AG04449 (cell line): ENCODE measurements at regions not wholly inside any gene's neighbourhood (a gene's known extent, or its start where the extent isn't known, plus 50 kb on each side); places are given as distances from the start of the nearest gene placed in this dataset.

ENCODE experiments used
- CTCF ChIA-PET: fragments of 350-600 bp; formaldehyde crosslinking; extraction: SDS; loops from one replicate; lab custom pipeline; 2021; ENCODE audit warnings: antibody characterized with exemption; lab: Yijun Ruan, JAX
- POLR2A ChIA-PET: fragments of 400-600, 350-600 bp; formaldehyde crosslinking; extraction: SDS; loops from one replicate; lab custom pipeline; 2020; ENCODE audit warnings: antibody characterized with exemption, inconsistent platforms; lab: Yijun Ruan, JAX
- DNase-seq: peaks from one replicate; pipeline ENCODE4 v3.0.0-alpha.2; 2010; ENCODE audit warnings: low read depth, low spot score
- H3K4me3 ChIP-seq: 2 replicates; pipeline ENCODE4 v1.5.1; 2011; ENCODE audit warnings: low read depth, mild to moderate bottlenecking, control low read depth, low read length
- CTCF ChIP-seq: IDR thresholded peaks from one replicate; pipeline ENCODE4 v1.5.1; 2011; ENCODE audit warnings: mild to moderate bottlenecking, moderate library complexity, low read length, control low read depth, inconsistent platforms; ENCODE audit not compliant: insufficient read depth; ENCODE audit errors: missing control alignments

DNA sequence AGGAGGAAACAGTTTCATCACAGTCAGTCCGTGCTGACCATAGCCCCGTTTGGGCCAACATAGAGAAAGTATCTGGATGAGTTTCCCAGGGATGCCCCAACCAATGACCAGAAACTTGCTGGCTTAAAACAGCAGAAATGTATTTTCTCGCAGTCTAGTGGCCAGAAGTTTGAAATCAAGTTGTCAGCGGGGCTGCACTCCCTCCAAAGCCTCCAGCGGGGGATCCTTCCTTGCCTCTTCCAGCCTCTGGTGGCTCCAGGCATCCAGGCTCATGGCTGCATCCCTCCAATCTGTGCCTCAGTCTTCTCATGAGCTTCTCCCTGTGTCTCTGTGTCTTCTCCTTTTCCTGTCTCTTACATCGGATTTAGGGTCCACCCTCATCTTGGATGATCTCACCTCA is 89.6 kb upstream of the CTBP2 start:
- H3K4me3 ChIP-seq, result no peak overlapping the region
- no peak for TF ChIP-seq CTCF
- POLR2A ChIA-PET, result no interaction called here
- no peak for DNase-seq
- CTCF ChIA-PET, result no interaction called here

GRCh38 chr10:125248489-125248888 is 88.1 kb upstream of the CTBP2 start:
- POLR2A ChIA-PET, result no interaction called here
- CTCF ChIA-PET, result interaction anchor here (0.7 to 1.4 kb wide), 2 partner anchors 9 to 12 kb away, joined by 3 read pairs; no protein-coding TSS in a partner anchor
- H3K4me3 ChIP-seq, result no peak overlapping the region
- DNase-seq, result no peak
- TF ChIP-seq CTCF, result no peak

- no peak for DNase-seq
- TF ChIP-seq CTCF, result no peak
- no peak overlapping the region for H3K4me3 ChIP-seq
- ChIA-PET POLR2A (no interaction called here), CTCF (no interaction called here)
Measured at GRCh38 chr10:125247576-125247975, 87.2 kb upstream of the CTBP2 start.

GRCh38 chr10:125243532-125244253 is 83.3 kb upstream of the CTBP2 start:
- TF ChIP-seq CTCF, result no peak
- DNase-seq, result no peak
- ChIA-PET CTCF (no interaction called here), POLR2A (no interaction called here)
- no peak overlapping the region for H3K4me3 ChIP-seq

DNA sequence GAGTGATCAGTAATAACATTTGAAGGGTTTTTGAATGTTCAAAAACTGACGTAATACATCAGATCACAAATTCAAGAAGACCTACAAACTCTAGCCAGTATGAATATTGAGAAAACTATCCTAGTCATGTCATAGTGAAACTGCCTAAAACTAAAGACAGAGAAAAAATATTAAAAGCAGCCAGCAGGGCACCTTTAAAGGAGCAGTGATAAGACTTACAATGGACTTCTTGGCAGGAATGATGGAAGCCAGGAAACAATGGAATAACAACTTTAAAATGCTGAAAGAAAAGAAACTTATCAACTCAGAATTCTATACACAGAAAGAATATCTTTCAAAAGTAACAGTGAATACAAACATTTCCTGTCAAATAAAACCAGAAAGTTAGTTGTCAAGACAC is 78.3 kb upstream of the CTBP2 start:
- CTCF ChIA-PET, result no interaction called here
- no peak for TF ChIP-seq CTCF
- DNase-seq, result no peak
- no peak overlapping the region for H3K4me3 ChIP-seq
- POLR2A ChIA-PET, result no interaction called here

DNA sequence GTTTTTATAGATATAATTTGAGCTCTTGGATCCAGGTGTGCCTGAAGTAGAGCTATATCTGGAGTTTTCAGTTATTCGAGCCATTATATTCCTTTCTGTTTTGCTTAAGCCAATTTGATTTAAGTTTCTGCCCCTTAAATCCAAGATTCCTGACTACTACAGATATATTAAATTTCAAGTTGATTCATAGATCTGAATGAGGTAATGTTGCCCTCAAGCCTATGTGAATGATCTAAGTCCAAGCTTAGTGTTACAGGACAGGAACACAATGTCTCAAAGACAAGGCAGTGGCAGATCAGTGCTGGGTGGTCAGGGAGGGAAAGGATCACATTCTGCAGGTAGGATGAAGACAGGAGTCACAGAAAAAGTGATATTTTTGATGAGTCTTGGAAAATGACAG is 75.7 kb upstream of the CTBP2 start:
- no peak overlapping the region for H3K4me3 ChIP-seq
- POLR2A ChIA-PET, result no interaction called here
- DNase-seq, result no peak
- CTCF ChIA-PET, result interaction anchor here (0.6 to 1.5 kb wide), 6 partner anchors 13 to 448 kb away, joined by 3 to 5 read pairs (median 3); no protein-coding TSS in a partner anchor
- TF ChIP-seq CTCF, result no peak
